ENCODE measurements at regions not wholly inside any gene's neighbourhood (a gene's known extent, or its start where the extent isn't known, plus 50 kb on each side); places are given as distances from the start of the nearest gene placed in this dataset.

DNA sequence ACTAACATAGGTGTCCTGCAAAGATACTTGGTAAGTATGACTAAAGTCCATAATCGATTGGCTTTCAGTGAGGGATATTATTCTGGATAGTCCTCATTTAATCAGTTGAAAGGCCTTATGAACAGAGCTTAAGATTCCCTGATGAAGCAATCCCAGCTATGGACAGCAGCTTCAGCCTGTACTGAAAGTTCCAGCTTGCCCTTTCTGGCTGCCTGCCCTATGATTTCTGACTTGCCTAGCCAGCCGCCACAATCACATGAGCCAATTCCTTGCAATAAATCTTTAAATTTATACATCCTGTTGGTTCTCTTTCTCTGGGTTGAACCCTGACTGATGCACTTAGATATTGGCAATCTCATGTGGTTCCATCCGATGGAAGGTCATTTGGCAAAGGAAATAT lies 759.0 kb upstream of the API5 start:
- TF ChIP-seq CTCF (IDR thresholded peaks at IDR 0.05; ENCODE audit: insufficient read depth, low read length, missing control alignments) = no peak
- ChIA-PET CTCF (no interaction called here), POLR2A (no interaction called here)
- H3K4me3 ChIP-seq (ENCODE audit: low read depth, low read length) = no peak overlapping the region
- DNase-seq (ENCODE audit: low read depth, low spot score) = no peak

DNA sequence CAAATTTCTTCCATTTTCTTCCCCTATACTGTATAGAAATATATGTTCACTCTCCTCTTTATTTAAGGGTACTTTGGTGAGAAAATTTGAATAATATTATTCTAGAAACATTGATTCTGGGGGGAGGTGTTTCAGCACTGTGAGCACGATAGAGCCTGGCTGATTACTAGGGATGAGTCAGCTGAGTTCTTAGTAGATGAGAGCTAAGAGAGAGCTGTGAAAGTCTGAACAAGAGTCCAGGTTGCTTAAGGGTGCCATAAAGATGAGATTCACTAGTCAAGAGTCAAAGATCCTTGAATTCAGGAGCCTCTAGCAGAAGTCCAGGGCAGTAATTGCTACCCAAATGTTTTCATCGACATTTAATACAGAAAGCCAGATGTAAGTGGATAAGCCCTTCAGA lies 756.6 kb upstream of the API5 start:
- no peak for TF ChIP-seq CTCF (IDR thresholded peaks at IDR 0.05; ENCODE audit: insufficient read depth, low read length, missing control alignments)
- no peak overlapping the region for H3K4me3 ChIP-seq (ENCODE audit: low read depth, low read length)
- ChIA-PET POLR2A (no interaction called here), CTCF (no interaction called here)
- no peak for DNase-seq (ENCODE audit: low read depth, low spot score)

GRCh38 chr11:42571131-42571877 lies 740.5 kb upstream of the API5 start:
- ChIA-PET CTCF (no interaction called here), POLR2A (no interaction called here)
- H3K4me3 ChIP-seq (ENCODE audit: low read depth, low read length) = no peak overlapping the region
- TF ChIP-seq CTCF (IDR thresholded peaks at IDR 0.05; ENCODE audit: insufficient read depth, low read length, missing control alignments) = no peak
- no peak for DNase-seq (ENCODE audit: low read depth, low spot score)

DNA sequence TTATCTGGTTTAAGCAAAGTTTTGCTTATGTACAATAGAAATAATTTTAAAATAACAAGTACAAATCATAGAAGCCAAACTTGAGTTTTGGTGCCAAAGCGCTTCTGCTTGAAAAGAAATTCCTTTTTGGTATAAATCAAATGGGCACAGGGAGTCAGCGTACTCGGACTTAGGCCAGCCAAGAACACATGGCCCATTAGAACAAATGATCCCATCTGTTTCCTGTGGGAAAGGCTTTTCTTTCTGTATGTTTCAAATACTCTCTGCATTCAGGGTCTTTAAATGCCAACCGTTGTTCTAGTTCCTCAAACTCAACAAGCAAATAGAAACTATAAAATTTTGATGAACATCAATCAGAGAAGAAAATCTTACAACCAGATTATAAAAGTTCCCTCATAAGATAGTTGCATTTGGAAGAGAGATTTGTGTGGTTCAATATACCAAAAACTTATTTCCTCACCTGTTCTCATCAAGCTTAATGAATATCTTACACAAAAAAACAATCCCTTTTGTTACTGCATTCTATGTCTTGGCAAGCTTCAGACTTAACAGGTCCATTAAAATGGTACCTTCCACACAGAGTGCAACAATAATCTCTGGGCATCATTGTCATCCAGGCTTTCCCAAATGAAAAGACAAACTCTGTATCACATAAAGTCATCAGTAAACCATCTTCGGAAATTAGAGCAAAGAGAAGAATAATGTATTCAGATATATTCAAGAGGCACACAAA lies 739.8 kb upstream of the API5 start:
- no peak overlapping the region for H3K4me3 ChIP-seq (ENCODE audit: low read depth, low read length)
- CTCF ChIA-PET = no interaction called here

GRCh38 chr11:42576318-42576717 lies 735.5 kb upstream of the API5 start:
- TF ChIP-seq CTCF (IDR thresholded peaks at IDR 0.05; ENCODE audit: insufficient read depth, low read length, missing control alignments) = no peak
- POLR2A ChIA-PET = no interaction called here

More for the DNA sequence above, 739.8 kb upstream of the API5 start:
- TF ChIP-seq CTCF (IDR thresholded peaks at IDR 0.05; ENCODE audit: insufficient read depth, low read length, missing control alignments) = no peak
- DNase-seq (ENCODE audit: low read depth, low spot score) = no peak
- POLR2A ChIA-PET = no interaction called here

DNA sequence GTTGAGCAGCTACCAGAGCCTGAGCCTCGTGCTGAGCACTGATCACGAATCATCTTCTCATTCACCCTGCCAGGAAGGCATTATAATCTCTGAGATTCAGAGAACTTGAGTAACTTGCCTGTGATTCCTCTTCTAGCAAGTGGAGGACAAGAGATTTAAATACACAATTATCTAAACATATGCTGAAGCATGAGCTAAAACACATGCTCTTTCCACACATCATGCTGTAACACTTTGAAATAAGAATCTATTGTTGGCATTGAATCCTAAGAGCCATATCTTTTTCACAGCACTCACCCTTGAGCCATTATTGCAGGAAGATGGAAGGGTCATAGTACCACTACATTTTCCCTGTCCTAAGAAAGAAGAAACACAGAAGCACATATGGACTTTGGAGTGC lies 722.5 kb upstream of the API5 start:
- no peak for TF ChIP-seq CTCF (IDR thresholded peaks at IDR 0.05; ENCODE audit: insufficient read depth, low read length, missing control alignments)
- POLR2A ChIA-PET = no interaction called here
- CTCF ChIA-PET = no interaction called here
- no peak for DNase-seq (ENCODE audit: low read depth, low spot score)
- no peak overlapping the region for H3K4me3 ChIP-seq (ENCODE audit: low read depth, low read length)

More at GRCh38 chr11:42576318-42576717, 735.5 kb upstream of the API5 start:
- CTCF ChIA-PET = no interaction called here
- DNase-seq (ENCODE audit: low read depth, low spot score) = no peak
- H3K4me3 ChIP-seq (ENCODE audit: low read depth, low read length) = no peak overlapping the region

Measured in AG04449 (cell line).